ENCODE measurements at regions not wholly inside any gene's neighbourhood (a gene's known extent, or its start where the extent isn't known, plus 50 kb on each side); places are given as distances from the start of the nearest gene placed in this dataset.

DNA sequence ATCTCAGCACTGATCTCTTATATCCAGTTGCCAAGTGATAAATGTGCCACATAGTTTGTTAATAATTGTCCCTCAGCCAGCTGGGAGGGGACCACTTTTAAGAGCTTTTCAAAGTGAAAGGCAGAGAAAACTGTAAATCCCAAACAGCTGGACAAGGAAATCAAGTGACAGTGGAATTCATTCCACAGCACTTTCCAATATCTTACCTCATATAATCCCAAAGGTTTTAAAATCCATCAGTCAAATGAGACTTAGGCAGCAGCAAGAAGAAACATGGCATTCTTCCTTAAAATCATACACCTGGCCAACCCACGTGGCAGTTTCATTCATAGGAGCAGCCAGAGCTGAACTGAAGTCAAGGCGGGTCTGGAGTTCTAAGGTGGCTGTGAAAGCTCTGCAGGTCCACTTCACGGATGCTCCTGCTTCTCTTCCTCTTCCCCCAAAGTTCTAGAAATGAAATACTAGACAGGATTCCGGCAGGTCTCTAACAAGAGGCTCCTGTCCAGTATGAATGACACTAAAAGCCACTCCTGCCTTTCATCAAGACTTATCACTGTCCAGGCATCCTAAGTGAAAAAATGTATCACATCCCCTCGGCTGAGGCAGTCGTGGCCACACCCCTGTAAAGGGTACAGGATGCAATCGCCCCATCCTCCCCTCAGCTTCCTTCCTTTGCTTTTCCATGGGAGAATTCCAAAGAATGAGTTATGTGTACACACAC is 190.4 kb upstream of the STK17B start:
- no peaks in the 10 kb centered on the region for H3K4me1 ChIP-seq (replicated peaks in 1 of 2)
- no peaks in the 10 kb centered on the region for H3K27me3 ChIP-seq
- H3K4me3 ChIP-seq: peak overlapping the region in 1 of 4 donors; percentile 20
- WGBS, 4 donors: 62 to 73% (median 65%) methylated on average over 4 to 7 of the region's 7 CpGs
- no peaks in the 10 kb centered on the region for H3K9me3 ChIP-seq (replicated peaks in 1 of 3)
- intact Hi-C loops (cut with DNase I): no loop called here
- peak in 5 of 7 donors; percentile 13 to 63 (median 29) for DNase-seq
- no peaks in the 10 kb centered on the region for H3K36me3 ChIP-seq (replicated peaks in 1 of 2)
- TF ChIP-seq POLR2A (IDR thresholded peaks at IDR 0.05): no peak
- TF ChIP-seq, protein P1, sequence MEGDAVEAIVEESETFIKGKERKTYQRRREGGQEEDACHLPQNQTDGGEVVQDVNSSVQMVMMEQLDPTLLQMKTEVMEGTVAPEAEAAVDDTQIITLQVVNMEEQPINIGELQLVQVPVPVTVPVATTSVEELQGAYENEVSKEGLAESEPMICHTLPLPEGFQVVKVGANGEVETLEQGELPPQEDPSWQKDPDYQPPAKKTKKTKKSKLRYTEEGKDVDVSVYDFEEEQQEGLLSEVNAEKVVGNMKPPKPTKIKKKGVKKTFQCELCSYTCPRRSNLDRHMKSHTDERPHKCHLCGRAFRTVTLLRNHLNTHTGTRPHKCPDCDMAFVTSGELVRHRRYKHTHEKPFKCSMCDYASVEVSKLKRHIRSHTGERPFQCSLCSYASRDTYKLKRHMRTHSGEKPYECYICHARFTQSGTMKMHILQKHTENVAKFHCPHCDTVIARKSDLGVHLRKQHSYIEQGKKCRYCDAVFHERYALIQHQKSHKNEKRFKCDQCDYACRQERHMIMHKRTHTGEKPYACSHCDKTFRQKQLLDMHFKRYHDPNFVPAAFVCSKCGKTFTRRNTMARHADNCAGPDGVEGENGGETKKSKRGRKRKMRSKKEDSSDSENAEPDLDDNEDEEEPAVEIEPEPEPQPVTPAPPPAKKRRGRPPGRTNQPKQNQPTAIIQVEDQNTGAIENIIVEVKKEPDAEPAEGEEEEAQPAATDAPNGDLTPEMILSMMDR (IDR thresholded peaks at IDR 0.05): no peak
- H3K27ac ChIP-seq: no peak overlapping the region

DNA sequence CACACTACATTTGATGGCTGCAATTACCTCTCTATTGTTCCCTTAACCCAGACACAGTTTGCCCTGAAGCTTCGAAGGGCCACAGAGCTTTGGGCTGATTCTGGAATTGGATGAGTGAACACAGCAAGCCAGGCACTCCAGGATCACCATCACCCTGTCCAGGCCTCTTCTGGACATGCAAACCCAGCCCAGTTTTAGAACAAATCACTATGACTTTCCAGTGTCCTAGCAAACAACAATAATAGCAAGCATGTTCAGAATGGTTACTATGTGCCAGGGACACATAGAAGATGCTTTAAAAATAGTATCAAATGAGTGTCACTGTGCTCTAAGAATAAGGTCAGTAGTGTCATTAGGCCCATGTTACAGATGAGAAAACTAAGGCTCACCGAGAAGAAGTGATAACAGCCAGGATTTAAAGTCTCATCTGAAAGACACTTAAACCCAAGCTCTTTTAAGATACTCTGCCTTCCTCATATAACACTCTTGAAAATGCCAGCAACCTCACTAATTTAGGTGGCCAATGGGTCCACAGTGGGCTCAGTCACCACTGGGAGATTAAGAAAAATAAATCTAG is 191.7 kb upstream of the STK17B start:
- Histone ChIP-seq H3K9me3 (replicated peaks in 1 of 3) (no peaks in the 10 kb centered on the region), H3K36me3 (replicated peaks in 1 of 2) (no peaks in the 10 kb centered on the region), H3K4me1 (replicated peaks in 1 of 2) (no peaks in the 10 kb centered on the region), H3K27ac (no peak overlapping the region), H3K4me3 (no peak overlapping the region), H3K27me3 (no peaks in the 10 kb centered on the region)
- 90 to 98% (median 92%) methylated on average over 2 of the region's 2 CpGs for WGBS, 4 donors
- intact Hi-C loops (cut with DNase I): no loop called here
- DNase-seq: no peak
- TF ChIP-seq POLR2A (IDR thresholded peaks at IDR 0.05): no peak
- TF ChIP-seq, protein P1 (IDR thresholded peaks at IDR 0.05): no peak

- Histone ChIP-seq H3K27me3 (no peaks in the 10 kb centered on the region), H3K27ac (no peak overlapping the region), H3K36me3 (replicated peaks in 1 of 2) (no peaks in the 10 kb centered on the region), H3K9me3 (replicated peaks in 1 of 3) (peaks cover 0 to 5% (median 0%) of the 10 kb centered on the region in 3 donors), H3K4me3 (no peak overlapping the region), H3K4me1 (replicated peaks in 1 of 2) (no peaks in the 10 kb centered on the region)
- DNase-seq: no peak
- intact Hi-C loops (cut with DNase I): no loop called here
- 71 to 90% (median 83%) methylated on average over 3 of the region's 3 CpGs for WGBS, 4 donors
- TF ChIP-seq POLR2A (IDR thresholded peaks at IDR 0.05): no peak
- TF ChIP-seq, protein P1 (IDR thresholded peaks at IDR 0.05): no peak
Observed at GRCh38 chr2:196365145-196365544, 193.8 kb upstream of the STK17B start.

DNA sequence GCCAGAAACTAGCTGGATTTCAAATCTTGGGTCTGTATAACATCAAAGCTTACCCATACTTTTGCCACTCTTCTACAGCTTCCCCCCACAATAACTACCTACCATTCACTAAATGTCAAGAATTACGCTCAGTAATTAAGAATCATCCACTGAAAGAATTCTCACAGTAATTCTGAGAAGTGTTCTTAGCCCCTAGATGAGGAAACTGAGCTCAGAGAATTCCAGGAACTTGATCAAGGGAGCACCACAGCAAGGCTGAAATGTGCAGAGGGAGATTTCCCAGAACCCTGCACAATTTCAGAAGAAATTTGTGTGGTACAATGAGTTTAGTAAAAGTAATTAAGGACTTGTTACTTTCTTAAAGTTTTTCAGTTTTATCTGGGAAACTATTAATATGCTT is 194.5 kb upstream of the STK17B start:
- no peak for DNase-seq
- TF ChIP-seq POLR2A (IDR thresholded peaks at IDR 0.05): no peak
- TF ChIP-seq, protein P1 (IDR thresholded peaks at IDR 0.05): no peak
- intact Hi-C loops (cut with DNase I): no loop called here
- Histone ChIP-seq H3K9me3 (replicated peaks in 1 of 3) (peaks cover 0 to 5% (median 0%) of the 10 kb centered on the region in 3 donors), H3K27ac (no peak overlapping the region), H3K27me3 (no peaks in the 10 kb centered on the region), H3K4me1 (replicated peaks in 1 of 2) (no peaks in the 10 kb centered on the region), H3K4me3 (no peak overlapping the region), H3K36me3 (replicated peaks in 1 of 2) (no peaks in the 10 kb centered on the region)
- 87 to 100% (median 92%) methylated on average over 1 of the region's 1 CpG for WGBS, 4 donors

Measured in adrenal gland (tissue), 9 donors.